Fibroblast of pulmonary artery (primary cell): ENCODE measurements at regions not wholly inside any gene's neighbourhood (a gene's known extent, or its start where the extent isn't known, plus 50 kb on each side); places are given as distances from the start of the nearest gene placed in this dataset.
A peak's percentile ranks its signal among the peaks of the same experiment; 100 is the strongest.

Source experiments
- DNase-seq: peaks from one replicate; pipeline ENCODE4 v3.0.0-alpha.2; 2010; ENCODE audit warnings: low read depth
- H3K4me3 ChIP-seq: replicated peaks from 2 replicates; pipeline ENCODE4 v1.5.1; 2011; ENCODE audit warnings: low read depth, mild to moderate bottlenecking, control low read depth, low read length, moderate library complexity
- CTCF ChIP-seq: IDR thresholded peaks from 2 replicates; pipeline ENCODE4 v1.5.1; 2011; ENCODE audit warnings: mild to moderate bottlenecking, control low read depth, low read length, inconsistent platforms; ENCODE audit errors: missing control alignments

- DNase-seq = peak; percentile 7
- H3K4me3 ChIP-seq = no peak overlapping the region
- TF ChIP-seq CTCF = no peak
Measured at GRCh38 chr4:67037504-67038227, 507.6 kb downstream of the CENPC start.

GRCh38 chr4:67036791-67037190 lies 508.5 kb downstream of the CENPC start:
- H3K4me3 ChIP-seq = no peak overlapping the region
- DNase-seq = no peak
- no peak for TF ChIP-seq CTCF

GRCh38 chr4:67035986-67036385 lies 509.3 kb downstream of the CENPC start:
- H3K4me3 ChIP-seq = no peak overlapping the region
- no peak for TF ChIP-seq CTCF
- DNase-seq = peak; percentile 38

- no peak for TF ChIP-seq CTCF
- DNase-seq = peak; percentile 80
- no peak overlapping the region for H3K4me3 ChIP-seq
Measured at GRCh38 chr4:67035501-67035900, 509.8 kb downstream of the CENPC start.

- DNase-seq = peak; percentile 56
- no peak for TF ChIP-seq CTCF
- H3K4me3 ChIP-seq = no peak overlapping the region
Measured at GRCh38 chr4:67030636-67031035, 514.7 kb downstream of the CENPC start.

- no peak for TF ChIP-seq CTCF
- no peak for DNase-seq
- no peak overlapping the region for H3K4me3 ChIP-seq
Measured at GRCh38 chr4:67020438-67020797, 524.9 kb downstream of the CENPC start.
